ENCODE measurements at regions not wholly inside any gene's neighbourhood (a gene's known extent, or its start where the extent isn't known, plus 50 kb on each side); places are given as distances from the start of the nearest gene placed in this dataset.

DNA sequence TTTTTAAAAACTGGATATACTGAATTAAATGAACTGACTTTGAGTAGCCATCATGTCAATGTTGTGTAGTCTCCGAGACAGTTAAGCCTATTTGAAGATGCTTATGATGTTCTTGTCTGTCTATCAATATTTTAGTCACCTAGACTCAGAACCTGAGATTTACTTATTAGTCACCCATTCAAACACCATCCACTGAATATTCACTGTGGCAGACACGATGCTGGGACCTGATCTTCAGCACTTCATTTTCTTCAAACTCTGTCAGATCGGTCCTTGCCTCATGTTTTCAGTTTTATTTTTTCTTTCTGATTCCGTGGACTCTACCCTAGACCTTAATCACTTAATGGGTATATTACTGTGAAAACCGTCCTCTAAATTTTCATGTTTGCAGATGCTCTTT, 123.7 kb upstream of the MCHR2 start:
- Histone ChIP-seq H3K4me1 (no peaks in the 10 kb centered on the region), H3K9me3 (no peaks in the 10 kb centered on the region), H3K36me3 (no peaks in the 10 kb centered on the region), H3K27me3 (no peaks in the 10 kb centered on the region), H3K4me3 (no peak overlapping the region), H3K27ac (no peak overlapping the region)
- WGBS, 2 donors: 92 to 95% methylated on average over 5 of the region's 5 CpGs
- DNase-seq (ENCODE audit: low spot score in 2 of 2): no peak
- TF ChIP-seq POLR2A (IDR thresholded peaks at IDR 0.05) (no peak), EP300 (IDR thresholded peaks at IDR 0.05) (no peak)
- TF ChIP-seq, protein P1, sequence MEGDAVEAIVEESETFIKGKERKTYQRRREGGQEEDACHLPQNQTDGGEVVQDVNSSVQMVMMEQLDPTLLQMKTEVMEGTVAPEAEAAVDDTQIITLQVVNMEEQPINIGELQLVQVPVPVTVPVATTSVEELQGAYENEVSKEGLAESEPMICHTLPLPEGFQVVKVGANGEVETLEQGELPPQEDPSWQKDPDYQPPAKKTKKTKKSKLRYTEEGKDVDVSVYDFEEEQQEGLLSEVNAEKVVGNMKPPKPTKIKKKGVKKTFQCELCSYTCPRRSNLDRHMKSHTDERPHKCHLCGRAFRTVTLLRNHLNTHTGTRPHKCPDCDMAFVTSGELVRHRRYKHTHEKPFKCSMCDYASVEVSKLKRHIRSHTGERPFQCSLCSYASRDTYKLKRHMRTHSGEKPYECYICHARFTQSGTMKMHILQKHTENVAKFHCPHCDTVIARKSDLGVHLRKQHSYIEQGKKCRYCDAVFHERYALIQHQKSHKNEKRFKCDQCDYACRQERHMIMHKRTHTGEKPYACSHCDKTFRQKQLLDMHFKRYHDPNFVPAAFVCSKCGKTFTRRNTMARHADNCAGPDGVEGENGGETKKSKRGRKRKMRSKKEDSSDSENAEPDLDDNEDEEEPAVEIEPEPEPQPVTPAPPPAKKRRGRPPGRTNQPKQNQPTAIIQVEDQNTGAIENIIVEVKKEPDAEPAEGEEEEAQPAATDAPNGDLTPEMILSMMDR (IDR thresholded peaks at IDR 0.05): no peak

DNA sequence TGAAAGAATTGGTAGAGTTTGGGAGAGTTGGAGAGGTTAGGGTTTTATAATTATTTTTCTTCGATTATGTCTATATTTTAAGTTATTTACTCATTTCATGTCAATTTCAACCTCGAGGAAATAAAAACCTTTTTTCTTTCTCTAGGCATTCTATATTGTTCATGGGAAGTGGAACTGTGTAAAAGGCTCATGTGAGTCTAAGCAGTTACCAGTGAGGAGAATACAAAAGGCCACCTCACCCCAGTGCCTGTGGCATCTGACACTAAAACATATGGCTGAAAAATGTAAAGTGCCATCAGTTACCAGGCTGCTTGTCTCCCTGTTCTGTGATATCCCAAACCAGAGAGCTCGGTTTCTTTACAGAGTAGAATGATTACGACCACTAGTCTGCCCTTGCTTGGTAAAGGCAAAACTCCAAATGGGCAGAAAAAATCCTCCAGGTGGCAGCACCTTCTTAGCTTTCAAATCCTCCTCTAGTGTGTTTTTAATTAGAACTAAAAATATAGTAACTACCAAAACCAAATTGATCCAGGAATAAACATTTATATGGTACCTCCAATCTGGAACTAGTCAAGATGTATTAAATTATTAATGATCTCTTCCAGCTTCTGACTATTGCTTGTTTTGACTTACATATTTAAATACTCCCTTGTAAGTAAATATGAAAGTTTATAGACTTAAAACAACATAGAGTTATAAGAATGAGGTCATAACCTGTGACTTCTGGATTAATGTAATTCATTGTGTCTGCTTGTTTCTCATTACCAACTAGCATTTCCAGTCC, 122.6 kb upstream of the MCHR2 start:
- H3K4me3 ChIP-seq: no peak overlapping the region
- peak in 1 of 2 donors; percentile 61 for DNase-seq (ENCODE audit: low spot score in 2 of 2)
- TF ChIP-seq POLR2A (IDR thresholded peaks at IDR 0.05): no peak
- TF ChIP-seq EP300 (IDR thresholded peaks at IDR 0.05): no peak
- TF ChIP-seq, protein P1 (IDR thresholded peaks at IDR 0.05): peak; percentile 41 to 63 (median 50)
- WGBS, 2 donors: 29 to 34% methylated on average over 4 of the region's 4 CpGs
- H3K9me3 ChIP-seq: no peaks in the 10 kb centered on the region
- H3K27me3 ChIP-seq: no peaks in the 10 kb centered on the region
- H3K27ac ChIP-seq: no peak overlapping the region
- no peaks in the 10 kb centered on the region for H3K4me1 ChIP-seq
- no peaks in the 10 kb centered on the region for H3K36me3 ChIP-seq

DNA sequence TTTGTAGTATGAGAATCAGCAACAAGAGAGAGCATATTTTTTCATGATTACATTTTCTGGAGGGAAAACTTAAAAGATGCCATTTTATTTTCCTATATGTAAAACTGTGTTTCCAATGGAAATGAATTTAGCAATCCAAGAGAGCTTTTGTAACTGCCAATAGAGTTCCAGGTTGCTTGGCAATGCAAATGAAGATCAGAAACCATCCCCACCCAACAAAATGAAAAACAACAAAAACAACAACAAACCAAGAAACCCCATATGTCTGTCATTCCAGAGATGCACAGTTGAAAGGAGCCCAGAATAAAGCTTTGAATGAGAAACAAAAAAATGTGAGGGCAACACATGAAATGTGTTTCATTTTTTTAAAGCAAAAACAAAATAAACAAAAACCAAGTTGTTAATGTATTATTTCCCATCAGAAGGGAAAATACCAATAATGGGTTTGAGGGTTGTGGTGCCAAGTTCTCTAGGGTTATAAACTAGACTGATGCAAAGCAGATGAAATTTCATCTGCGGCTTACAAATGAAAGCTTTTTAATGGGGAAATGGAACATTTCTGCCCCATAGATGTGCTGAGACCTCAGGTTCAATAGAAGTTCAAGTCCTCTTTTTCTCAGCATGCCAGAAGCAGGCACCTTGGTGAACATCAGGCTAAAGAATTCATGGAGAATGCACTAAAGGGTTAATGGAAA, 121.5 kb upstream of the MCHR2 start:
- no peaks in the 10 kb centered on the region for H3K4me1 ChIP-seq
- no peak overlapping the region for H3K27ac ChIP-seq
- H3K36me3 ChIP-seq: no peaks in the 10 kb centered on the region
- TF ChIP-seq, protein P1 (IDR thresholded peaks at IDR 0.05): no peak
- no peak for TF ChIP-seq EP300 (IDR thresholded peaks at IDR 0.05)
- no peak for TF ChIP-seq POLR2A (IDR thresholded peaks at IDR 0.05)
- DNase-seq (ENCODE audit: low spot score in 2 of 2): no peak
- no peak overlapping the region for H3K4me3 ChIP-seq
- H3K9me3 ChIP-seq: no peaks in the 10 kb centered on the region
- peaks cover 0 to under 1% of the 10 kb centered on the region in 2 donors for H3K27me3 ChIP-seq
- 51 to 68% methylated on average over 1 of the region's 1 CpG for WGBS, 2 donors

DNA sequence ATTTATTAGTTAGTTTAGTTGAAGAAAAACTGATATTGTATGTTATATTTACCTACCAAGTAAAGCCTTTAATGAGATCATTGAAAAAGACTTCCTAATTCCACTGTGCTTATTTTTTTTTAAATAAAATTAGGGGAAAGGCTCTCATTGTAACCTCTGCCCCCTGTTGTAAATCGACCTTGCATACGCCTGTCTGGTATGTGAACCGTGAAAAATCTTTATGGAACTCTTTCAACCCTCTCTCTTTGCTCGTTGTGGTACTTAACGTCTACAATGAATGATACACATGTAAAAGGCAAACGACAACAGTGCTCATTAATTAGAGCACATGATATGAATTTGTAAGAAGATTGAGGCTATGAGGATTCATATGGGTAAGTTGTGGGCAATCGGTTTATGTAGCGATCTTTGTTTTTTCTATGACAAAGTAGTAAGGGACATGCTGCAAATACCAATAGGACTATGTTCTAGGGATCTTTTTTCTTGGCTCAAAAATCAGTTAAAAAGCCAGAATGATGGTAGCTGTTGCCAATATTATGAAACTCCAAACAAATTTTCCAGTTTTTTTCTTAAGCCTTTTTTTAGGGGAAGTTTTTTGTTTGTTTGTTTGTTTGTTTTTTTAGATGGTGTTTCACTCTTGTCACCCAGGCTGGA, 119.0 kb upstream of the MCHR2 start:
- Histone ChIP-seq H3K4me3 (no peak overlapping the region), H3K36me3 (no peaks in the 10 kb centered on the region), H3K4me1 (no peaks in the 10 kb centered on the region), H3K27ac (no peak overlapping the region), H3K9me3 (no peaks in the 10 kb centered on the region), H3K27me3 (peaks cover 0 to 7% of the 10 kb centered on the region in 2 donors)
- TF ChIP-seq POLR2A (IDR thresholded peaks at IDR 0.05) (no peak), EP300 (IDR thresholded peaks at IDR 0.05) (no peak)
- TF ChIP-seq, protein P1 (IDR thresholded peaks at IDR 0.05): no peak
- 32 to 33% methylated on average over 8 of the region's 8 CpGs for WGBS, 2 donors
- DNase-seq (ENCODE audit: low spot score in 2 of 2): no peak

Measured in tibial nerve (tissue), 4 donors.